VCaP (cell line): ENCODE measurements at regions not wholly inside any gene's neighbourhood (a gene's known extent, or its start where the extent isn't known, plus 50 kb on each side); places are given as distances from the start of the nearest gene placed in this dataset.
A peak's percentile ranks its signal among the peaks of the same experiment; 100 is the strongest.

ENCODE experiments used
- H3K27ac ChIP-seq: fragments of 450-650 bp; 2 replicates; pipeline ENCODE4 v1.5.1; 2017
- TF ChIP-seq, protein P1 (sequence below): fragments of 450-650 bp; conservative IDR thresholded peaks from 2 replicates; pipeline ENCODE4 v1.5.1; 2017; ENCODE audit warnings: mild to moderate bottlenecking, moderate library complexity

DNA sequence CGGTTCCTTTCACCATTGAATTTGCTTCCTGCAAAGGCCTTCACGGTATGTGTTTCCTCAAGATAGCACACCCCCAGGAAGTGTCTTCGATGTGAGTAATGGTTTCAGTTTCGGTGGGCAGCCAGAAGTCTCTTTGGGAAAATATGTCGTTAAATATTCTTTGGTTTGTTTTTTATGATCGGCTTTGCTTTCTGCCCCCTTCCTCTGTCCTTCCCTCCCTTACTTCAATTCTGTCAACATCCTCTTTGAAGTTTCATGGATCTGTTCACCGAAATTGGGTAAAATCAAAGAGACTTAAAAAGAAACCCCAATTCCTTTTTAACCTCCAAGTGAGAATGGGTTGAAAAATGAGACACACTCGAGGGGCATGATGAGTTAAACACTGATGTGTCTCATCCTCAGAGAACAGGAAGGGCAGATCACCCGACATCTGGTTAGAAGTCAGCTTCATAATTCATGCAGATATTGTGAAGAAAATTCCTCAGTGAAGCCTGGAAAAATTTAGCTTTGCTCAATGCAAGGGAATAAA, 170.8 kb upstream of the HABP2 start:
- no peak overlapping the region for H3K27ac ChIP-seq
- TF ChIP-seq, protein P1, sequence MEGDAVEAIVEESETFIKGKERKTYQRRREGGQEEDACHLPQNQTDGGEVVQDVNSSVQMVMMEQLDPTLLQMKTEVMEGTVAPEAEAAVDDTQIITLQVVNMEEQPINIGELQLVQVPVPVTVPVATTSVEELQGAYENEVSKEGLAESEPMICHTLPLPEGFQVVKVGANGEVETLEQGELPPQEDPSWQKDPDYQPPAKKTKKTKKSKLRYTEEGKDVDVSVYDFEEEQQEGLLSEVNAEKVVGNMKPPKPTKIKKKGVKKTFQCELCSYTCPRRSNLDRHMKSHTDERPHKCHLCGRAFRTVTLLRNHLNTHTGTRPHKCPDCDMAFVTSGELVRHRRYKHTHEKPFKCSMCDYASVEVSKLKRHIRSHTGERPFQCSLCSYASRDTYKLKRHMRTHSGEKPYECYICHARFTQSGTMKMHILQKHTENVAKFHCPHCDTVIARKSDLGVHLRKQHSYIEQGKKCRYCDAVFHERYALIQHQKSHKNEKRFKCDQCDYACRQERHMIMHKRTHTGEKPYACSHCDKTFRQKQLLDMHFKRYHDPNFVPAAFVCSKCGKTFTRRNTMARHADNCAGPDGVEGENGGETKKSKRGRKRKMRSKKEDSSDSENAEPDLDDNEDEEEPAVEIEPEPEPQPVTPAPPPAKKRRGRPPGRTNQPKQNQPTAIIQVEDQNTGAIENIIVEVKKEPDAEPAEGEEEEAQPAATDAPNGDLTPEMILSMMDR, result no peak

DNA sequence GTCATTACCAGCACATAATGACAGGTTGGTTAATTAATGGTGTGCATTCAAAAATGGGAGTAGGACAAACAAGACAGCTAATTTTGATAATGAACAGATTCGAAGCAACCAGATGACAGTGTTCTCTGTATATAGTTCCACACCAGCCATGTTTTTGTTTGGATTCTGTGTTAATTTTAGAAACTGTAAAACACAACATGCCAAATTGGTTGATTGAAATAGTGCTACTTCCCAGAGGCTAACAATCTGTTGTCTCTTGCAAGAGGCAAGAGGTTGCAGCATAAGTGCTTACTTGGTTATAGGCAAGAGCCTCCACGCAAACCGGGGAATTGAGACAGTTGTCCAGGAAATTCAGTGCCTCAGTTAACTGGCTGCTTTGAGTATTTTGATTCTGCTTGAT, 170.2 kb upstream of the HABP2 start:
- TF ChIP-seq, protein P1, result no peak
- no peak overlapping the region for H3K27ac ChIP-seq

DNA sequence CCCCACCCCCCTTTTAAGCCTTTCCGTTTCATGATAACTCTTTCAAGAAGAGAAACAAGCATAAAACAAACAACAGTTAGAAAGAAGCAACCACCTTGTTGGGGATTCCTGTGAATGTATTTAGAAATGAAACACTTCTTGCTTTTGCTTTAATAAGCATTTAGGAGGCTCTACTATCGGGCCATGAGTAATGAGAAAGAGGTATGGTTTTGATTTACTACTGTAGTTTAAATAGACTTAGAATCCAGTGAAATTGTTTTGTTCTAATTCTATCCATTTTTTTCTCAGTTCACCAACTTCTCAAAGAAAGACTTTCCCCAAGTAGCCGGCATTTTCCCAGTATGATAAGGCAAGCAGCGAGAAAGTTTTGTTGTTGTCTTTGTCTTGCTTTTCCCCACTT, 168.7 kb upstream of the HABP2 start:
- H3K27ac ChIP-seq, result no peak overlapping the region
- TF ChIP-seq, protein P1, result no peak

DNA sequence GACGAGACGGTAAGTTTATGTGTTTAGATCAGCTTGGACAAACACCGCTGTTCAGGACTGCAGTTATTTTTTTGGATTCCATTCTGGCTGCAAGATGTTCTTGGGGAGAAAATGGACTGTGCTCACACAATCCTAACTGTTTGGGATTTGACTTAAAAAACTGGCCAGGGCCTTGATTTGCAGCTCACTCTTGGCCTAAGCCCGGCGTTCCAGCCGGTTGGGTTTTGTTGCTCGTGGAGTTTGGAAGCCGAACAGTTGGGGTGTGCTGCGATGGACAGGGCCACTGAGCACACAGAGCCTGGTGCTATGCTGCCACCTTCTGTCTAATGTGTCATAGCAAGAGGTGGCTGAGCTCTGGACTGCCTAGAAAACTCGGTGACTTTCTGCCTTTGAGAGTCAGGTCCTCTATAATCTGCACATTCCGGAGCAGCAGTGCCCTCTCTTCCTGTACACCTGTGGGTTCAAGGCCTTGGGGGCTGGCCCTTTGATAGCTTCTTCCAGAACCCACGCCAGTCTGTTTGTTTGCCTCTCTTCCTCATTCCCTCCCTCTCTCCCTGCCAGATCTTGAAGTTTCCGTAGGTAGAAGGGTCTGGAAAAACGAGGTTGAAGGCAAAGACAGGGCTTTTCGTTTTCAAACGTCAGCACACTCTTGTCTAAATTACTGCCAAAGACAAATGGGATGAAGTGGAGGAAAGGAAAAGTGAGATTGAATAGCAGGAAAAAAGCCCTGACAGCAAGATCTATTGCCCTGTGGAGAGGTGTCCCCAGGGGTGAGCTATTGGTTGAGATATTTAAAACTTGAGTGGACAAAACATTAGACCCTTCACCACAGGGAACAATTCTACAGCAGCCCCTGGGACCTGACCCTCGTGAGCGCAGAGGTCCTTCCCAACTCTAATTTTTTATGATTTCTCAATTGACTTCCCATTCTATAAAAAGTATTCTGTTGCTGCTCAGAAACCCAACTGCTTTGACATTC, 167.5 kb upstream of the HABP2 start:
- H3K27ac ChIP-seq, result no peak overlapping the region
- TF ChIP-seq, protein P1, result peak; percentile 90

DNA sequence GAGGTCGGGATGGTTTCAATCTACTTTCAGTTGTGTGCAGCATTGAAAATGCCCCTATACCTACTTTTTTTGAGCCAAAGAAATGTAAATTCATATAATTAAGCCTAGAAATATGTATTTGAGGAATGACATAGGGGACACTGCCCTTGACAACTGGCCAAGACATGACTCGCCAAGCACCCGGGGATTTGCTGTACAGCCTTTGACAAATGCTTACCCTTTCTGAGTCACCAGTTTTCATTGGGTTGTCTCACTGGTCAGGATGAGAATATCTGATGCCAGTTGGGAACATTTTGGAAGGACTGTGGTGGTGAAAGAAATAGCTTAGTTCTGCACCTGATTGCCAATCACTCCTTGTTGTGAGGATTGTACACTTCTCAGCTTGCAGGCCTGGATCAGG, 166.8 kb upstream of the HABP2 start:
- H3K27ac ChIP-seq, result no peak overlapping the region
- TF ChIP-seq, protein P1, result no peak

DNA sequence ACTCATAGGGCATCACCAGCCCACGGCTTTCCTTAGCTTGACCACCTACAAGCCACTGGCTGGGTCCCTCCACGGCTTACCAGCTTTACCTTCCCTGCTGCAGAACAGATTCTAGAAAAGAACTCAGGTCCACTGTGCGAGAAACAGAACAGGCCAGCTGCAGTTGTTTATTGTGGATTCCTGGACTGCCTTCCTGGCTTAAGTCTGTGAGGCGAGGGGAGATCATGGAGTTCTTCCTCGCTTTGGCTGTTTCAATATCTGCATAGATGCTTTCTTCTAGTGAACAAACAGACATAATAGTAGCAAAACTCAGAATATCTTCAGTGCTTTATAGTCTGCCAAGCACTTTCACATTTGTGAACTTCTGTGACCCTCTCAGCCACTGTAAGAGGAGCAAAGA, 162.9 kb upstream of the HABP2 start:
- no peak overlapping the region for H3K27ac ChIP-seq
- TF ChIP-seq, protein P1, result no peak

DNA sequence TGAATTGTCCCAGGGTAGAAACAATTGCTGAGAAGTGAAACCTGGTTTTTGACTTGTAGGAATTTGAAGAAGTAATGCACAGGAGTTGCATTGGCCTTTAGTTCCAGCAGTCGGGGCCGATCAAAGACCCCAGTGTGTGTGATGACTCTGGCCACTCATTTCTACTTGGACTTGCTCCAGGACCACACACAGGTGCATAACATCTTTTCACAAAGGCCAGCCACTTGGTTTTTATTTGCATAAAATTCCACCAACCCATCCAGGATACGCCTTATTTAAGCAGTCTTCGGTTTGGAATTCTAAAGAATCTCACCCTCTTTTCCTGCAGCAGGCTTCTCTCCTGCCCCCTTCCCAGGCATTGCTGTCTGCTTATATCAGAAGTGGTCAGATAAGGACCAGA, 162.0 kb upstream of the HABP2 start:
- TF ChIP-seq, protein P1, result no peak

More for the DNA sequence above, 162.0 kb upstream of the HABP2 start:
- H3K27ac ChIP-seq, result no peak overlapping the region
